PFSK-1 (cell line): ENCODE measurements at regions not wholly inside any gene's neighbourhood (a gene's known extent, or its start where the extent isn't known, plus 50 kb on each side); places are given as distances from the start of the nearest gene placed in this dataset.

Experiments
- FOXP2 ChIP-seq: optimal IDR thresholded peaks from 2 replicates; pipeline ENCODE3; 2011; ENCODE audit warnings: borderline replicate concordance, control low read depth, inconsistent platforms; ENCODE audit not compliant: insufficient read depth; ENCODE audit errors: extremely low read length, extremely low read depth
- POLR2AphosphoS5 ChIP-seq: IDR thresholded peaks from 2 replicates; pipeline ENCODE4 v1.6.1; 2012; ENCODE audit warnings: low read depth, mild to moderate bottlenecking, control low read depth, low read length, moderate library complexity
- REST ChIP-seq, 2 experiments: IDR thresholded peaks; 2 replicates each; pipeline versions ENCODE4 v1.6.1 to v1.8.0; 2011 to 2012; ENCODE audit warnings: low read depth in 2 of 2, low read length in 2 of 2, control low read depth in 1 of 2, inconsistent platforms in 1 of 2, mild to moderate bottlenecking in 1 of 2, moderate library complexity in 1 of 2; ENCODE audit not compliant: insufficient read depth in 1 of 2
- SIN3A ChIP-seq: IDR thresholded peaks from 2 replicates; pipeline ENCODE4 v1.6.1; 2012; ENCODE audit warnings: mild to moderate bottlenecking, low read length, moderate library complexity, borderline replicate concordance; ENCODE audit not compliant: insufficient read depth
- TAF1 ChIP-seq: IDR thresholded peaks from 2 replicates; pipeline ENCODE4 v1.6.1; 2012; ENCODE audit warnings: low read length, control low read depth, borderline replicate concordance; ENCODE audit not compliant: insufficient read depth

DNA sequence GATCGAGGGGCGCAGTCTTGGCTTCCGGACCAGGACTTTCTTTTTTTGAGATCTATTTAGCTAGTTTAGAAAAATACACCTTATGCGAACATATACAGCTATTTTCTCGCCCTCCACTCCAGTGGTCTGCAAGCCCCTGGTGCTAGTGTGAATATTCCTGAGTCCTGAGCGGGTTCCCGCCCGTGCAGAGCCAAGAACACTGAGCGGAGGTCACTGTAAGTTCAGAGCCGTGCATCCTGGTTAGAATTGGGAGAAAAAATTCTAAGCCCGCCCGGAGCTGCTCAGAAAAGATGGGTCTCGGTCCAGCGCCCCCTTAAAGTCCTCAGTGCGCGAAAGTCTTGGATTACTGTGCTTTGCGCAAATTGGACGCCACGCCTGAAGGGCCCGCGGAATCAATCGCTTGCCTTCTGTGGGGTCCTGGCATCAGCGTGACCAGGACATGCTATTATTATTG lies 117.7 kb downstream of the KCNRG start:
- TF ChIP-seq FOXP2 (no peak), SIN3A (no peak), REST (IDR thresholded peaks at IDR 0.05; ENCODE audit: insufficient read depth in 1 of 2, low read depth in 2 of 2, low read length in 2 of 2) (no peak), TAF1 (no peak), POLR2AphosphoS5 (no peak)

DNA sequence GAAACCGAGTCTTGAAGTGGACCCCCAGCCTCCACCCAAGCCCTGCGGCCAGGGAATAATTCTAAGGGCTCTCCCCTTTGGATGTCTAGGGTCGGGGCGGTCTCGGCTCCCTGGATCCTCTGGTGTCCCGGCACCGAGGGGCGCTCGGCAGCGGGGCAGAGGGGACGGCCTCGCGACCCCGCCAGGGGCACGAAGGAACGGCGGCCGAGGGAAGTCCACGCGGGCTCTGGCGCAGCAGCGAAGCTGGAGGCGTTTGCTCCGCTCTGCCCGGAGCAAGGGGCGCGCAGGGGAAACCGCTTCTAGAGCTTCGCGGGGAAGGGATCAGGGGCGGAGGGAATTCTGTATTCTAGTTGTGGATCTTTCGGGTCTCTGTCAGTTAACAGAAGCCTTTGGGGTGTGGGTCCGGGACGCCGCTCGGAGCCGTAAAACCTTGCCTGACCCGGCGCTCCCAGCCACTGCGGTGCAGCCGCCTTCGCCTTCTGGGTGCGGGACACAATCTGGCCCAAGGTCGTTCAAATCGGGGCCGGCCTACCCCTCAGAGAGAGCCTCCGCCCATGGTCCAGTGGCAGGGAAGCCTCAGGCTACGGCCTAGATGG lies 118.2 kb downstream of the KCNRG start:
- TF ChIP-seq POLR2AphosphoS5 (no peak), REST (IDR thresholded peaks at IDR 0.05; ENCODE audit: insufficient read depth in 1 of 2, low read depth in 2 of 2, low read length in 2 of 2) (no peak), SIN3A (no peak)

DNA sequence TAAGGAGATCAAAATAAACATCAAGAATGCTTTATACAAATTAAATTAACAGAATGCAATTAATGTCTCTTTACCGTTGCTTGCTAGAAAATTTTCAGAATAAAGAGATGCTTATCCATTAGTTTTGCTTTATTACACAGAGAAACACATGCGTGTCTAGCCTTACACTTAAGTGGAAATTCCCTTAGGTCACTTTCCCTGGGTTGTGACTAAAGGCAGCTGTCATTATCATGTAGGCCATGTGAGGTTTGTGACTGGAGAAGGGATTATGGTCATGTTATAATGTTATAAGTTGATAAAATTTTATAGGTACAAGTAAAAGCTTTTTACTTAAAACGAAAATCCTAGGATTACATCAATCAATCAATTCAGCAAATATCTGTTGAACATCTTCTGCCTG lies 121.0 kb downstream of the KCNRG start:
- TF ChIP-seq SIN3A: no peak
- TF ChIP-seq REST (IDR thresholded peaks at IDR 0.05; ENCODE audit: insufficient read depth in 1 of 2, low read depth in 2 of 2, low read length in 2 of 2): no peak
- no peak for TF ChIP-seq FOXP2
- no peak for TF ChIP-seq POLR2AphosphoS5
- no peak for TF ChIP-seq TAF1

DNA sequence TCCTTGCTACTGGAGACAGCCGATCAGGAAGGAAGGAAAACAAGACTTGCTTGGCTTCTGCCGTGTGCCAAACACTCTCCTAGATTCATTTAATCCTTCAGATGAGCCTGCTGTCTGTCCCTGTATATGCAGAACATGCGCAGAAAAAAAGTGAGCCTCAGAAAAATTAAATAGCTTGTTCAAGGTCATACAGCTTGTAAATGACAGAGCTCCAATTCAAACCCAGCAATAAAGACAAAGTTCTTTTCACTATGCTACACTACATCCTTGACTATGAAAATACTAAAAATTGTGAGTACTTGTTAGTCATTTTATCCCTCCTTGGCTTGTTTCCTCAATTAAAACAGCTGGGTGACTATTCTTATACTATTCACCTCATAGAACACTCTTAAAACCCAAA lies 121.4 kb downstream of the KCNRG start:
- TF ChIP-seq POLR2AphosphoS5 (no peak), FOXP2 (no peak), REST (IDR thresholded peaks at IDR 0.05; ENCODE audit: insufficient read depth in 1 of 2, low read depth in 2 of 2, low read length in 2 of 2) (no peak), TAF1 (no peak), SIN3A (no peak)

DNA sequence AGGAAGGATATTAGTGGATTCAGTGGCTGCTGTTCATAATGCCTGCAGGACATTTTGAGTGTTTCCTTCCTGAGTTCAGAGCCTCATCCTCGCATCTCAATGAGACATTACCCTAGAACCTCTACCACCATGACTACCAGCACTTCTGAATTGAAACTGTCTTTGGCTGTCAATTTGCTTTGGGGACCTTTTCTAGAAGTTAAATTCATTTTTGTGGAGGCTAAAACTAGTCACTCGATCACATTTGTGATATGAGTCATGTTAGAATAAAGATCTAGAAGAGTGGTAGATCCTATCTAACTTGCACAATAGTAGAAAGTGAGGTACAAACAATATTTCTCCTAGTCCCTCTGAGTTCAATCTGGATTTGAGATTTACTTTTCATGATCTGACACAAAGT lies 124.9 kb downstream of the KCNRG start:
- TF ChIP-seq TAF1 (no peak), FOXP2 (no peak), POLR2AphosphoS5 (no peak), SIN3A (no peak), REST (IDR thresholded peaks at IDR 0.05; ENCODE audit: insufficient read depth in 1 of 2, low read depth in 2 of 2, low read length in 2 of 2) (no peak)
